HepG2 (cell line): ENCODE measurements at regions not wholly inside any gene's neighbourhood (a gene's known extent, or its start where the extent isn't known, plus 50 kb on each side); places are given as distances from the start of the nearest gene placed in this dataset.

Source experiments
- AHR ChIP-seq: IDR thresholded peaks from 2 replicates; pipeline ENCODE4 v1.6.1; 2018; ENCODE audit warnings: missing genetic modification reagents, missing compliant biosample characterization
- ARID2 ChIP-seq: sonication (generic); formaldehyde crosslinking; IDR thresholded peaks from 2 replicates; pipeline ENCODE4 v1.8.1; 2022; ENCODE audit warnings: mild to moderate bottlenecking, missing genetic modification reagents, borderline replicate concordance
- CENPX ChIP-seq: sonication (generic); formaldehyde crosslinking; IDR thresholded peaks from 2 replicates; pipeline ENCODE4 v1.9.0; 2021; ENCODE audit warnings: mild to moderate bottlenecking, missing genetic modification reagents, moderate library complexity
- DR1 ChIP-seq: sonication (generic); formaldehyde crosslinking; IDR thresholded peaks from 2 replicates; pipeline ENCODE4 v1.8.0; 2021; ENCODE audit warnings: mild to moderate bottlenecking, missing genetic modification reagents, inconsistent platforms
- GABPB1 ChIP-seq: IDR thresholded peaks from 2 replicates; pipeline ENCODE4 v1.6.1; 2016; ENCODE audit warnings: mild to moderate bottlenecking, missing genetic modification reagents, moderate library complexity, missing compliant biosample characterization
- HNRNPH1 ChIP-seq: fragments of 200-400 bp; formaldehyde crosslinking; optimal IDR thresholded peaks from 2 replicates; pipeline ENCODE3; 2017; ENCODE audit warnings: mild to moderate bottlenecking, low read depth, low read length
- KDM4B ChIP-seq: sonication (generic); formaldehyde crosslinking; IDR thresholded peaks from 2 replicates; pipeline ENCODE4 v1.4.0; 2020; ENCODE audit warnings: missing genetic modification reagents
- MEIS1 ChIP-seq: sonication (generic); formaldehyde crosslinking; IDR thresholded peaks from 2 replicates; pipeline ENCODE4 v1.9.0; 2021; ENCODE audit warnings: mild to moderate bottlenecking, missing genetic modification reagents, moderate library complexity, borderline replicate concordance
- MYC ChIP-seq: sonication (generic); formaldehyde crosslinking; IDR thresholded peaks from 2 replicates; pipeline ENCODE4 v1.9.0; 2021; ENCODE audit warnings: missing genetic modification reagents, borderline replicate concordance
- NKX3-1 ChIP-seq: sonication (generic); formaldehyde crosslinking; IDR thresholded peaks from 2 replicates; pipeline ENCODE4 v1.5.0; 2020; ENCODE audit warnings: missing genetic modification reagents
- PHF5A ChIP-seq: IDR thresholded peaks from one replicate; pipeline ENCODE4 v1.6.1; 2018; ENCODE audit warnings: low read depth, missing genetic modification reagents; ENCODE audit not compliant: unreplicated experiment
- REPIN1 ChIP-seq: sonication (generic); formaldehyde crosslinking; IDR thresholded peaks from 2 replicates; pipeline ENCODE4 v1.8.0; 2022; ENCODE audit warnings: missing genetic modification reagents, low read depth, mild to moderate bottlenecking, borderline replicate concordance
- RFX5 ChIP-seq: IDR thresholded peaks from 2 replicates; pipeline ENCODE4 v1.6.1; 2011; ENCODE audit warnings: low read depth, low read length, improper control_type of control experiment
- SIX1 ChIP-seq: sonication (generic); formaldehyde crosslinking; IDR thresholded peaks from 2 replicates; pipeline ENCODE4 v1.4.0; 2020; ENCODE audit warnings: missing genetic modification reagents, borderline replicate concordance
- SMARCC2 ChIP-seq: fragments of 450-650 bp; IDR thresholded peaks from 2 replicates; pipeline ENCODE4 v1.6.1; 2017; ENCODE audit warnings: antibody characterized with exemption, mild to moderate bottlenecking
- ZEB1 ChIP-seq: IDR thresholded peaks from 2 replicates; pipeline ENCODE4 v1.6.1; 2012; ENCODE audit warnings: mild to moderate bottlenecking, low read depth, inconsistent platforms; ENCODE audit not compliant: insufficient replicate concordance
- ZNF232 ChIP-seq: sonication (generic); formaldehyde crosslinking; IDR thresholded peaks from 2 replicates; pipeline ENCODE4 v1.4.0; 2020; ENCODE audit warnings: missing genetic modification reagents, borderline replicate concordance
- ZNF484 ChIP-seq: sonication (generic); formaldehyde crosslinking; IDR thresholded peaks from 2 replicates; pipeline ENCODE4 v1.5.1; 2020; ENCODE audit warnings: mild to moderate bottlenecking, low read depth, missing genetic modification reagents, borderline replicate concordance
- ZNF674 ChIP-seq: sonication (generic); formaldehyde crosslinking; IDR thresholded peaks from 2 replicates; pipeline ENCODE4 v1.5.0; 2020; ENCODE audit warnings: low read depth, mild to moderate bottlenecking, missing genetic modification reagents
- ZSCAN29 ChIP-seq: sonication (generic); formaldehyde crosslinking; conservative IDR thresholded peaks from 2 replicates; pipeline ENCODE4 v1.4.0; 2020; ENCODE audit warnings: mild to moderate bottlenecking, missing genetic modification reagents
- TF ChIP-seq, protein P1 (sequence below): sonication (generic); formaldehyde crosslinking; IDR thresholded peaks from 2 replicates; pipeline ENCODE4 v1.5.0; 2020; ENCODE audit warnings: missing genetic modification reagents, mild to moderate bottlenecking, borderline replicate concordance
- TF ChIP-seq, protein P2 (sequence below): sonication (generic); formaldehyde crosslinking; IDR thresholded peaks from 2 replicates; pipeline ENCODE4 v1.4.0; 2020; ENCODE audit warnings: missing genetic modification reagents
- TF ChIP-seq, protein P3 (sequence below): sonication (generic); formaldehyde crosslinking; IDR thresholded peaks from 2 replicates; pipeline ENCODE4 v1.4.0; 2020; ENCODE audit warnings: missing genetic modification reagents
- TF ChIP-seq, protein P4 (sequence below): sonication (generic); formaldehyde crosslinking; IDR thresholded peaks from 2 replicates; pipeline ENCODE4 v1.8.0; 2022; ENCODE audit warnings: mild to moderate bottlenecking, missing genetic modification reagents, borderline replicate concordance

DNA sequence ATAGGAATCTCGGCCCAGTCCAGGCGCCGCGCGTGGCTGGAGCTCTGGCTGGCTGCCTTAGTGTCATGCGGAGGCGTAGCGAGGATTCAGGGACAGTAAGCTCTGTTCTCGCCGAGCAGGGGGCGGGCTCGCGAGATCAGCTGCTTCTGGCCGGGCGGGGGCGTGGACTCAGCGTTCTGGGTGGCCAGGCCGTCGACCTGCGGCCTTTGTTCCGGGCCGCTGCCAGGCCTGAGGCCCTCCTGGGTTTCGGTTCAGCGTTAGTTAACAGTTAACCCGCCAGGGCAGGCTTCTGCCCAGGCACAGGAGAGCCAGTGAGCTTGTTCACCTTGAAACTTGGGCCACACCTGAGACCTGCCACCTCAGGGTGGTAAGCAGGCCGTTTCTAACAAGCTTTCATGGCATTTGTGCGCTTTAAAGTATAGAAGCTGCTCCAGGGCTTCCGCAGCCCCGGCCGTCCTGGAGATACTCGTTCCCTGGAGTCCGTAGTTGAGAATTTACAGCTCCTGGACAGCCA lies 332.2 kb upstream of the SGCG start (continued):
- TF ChIP-seq, protein P1, sequence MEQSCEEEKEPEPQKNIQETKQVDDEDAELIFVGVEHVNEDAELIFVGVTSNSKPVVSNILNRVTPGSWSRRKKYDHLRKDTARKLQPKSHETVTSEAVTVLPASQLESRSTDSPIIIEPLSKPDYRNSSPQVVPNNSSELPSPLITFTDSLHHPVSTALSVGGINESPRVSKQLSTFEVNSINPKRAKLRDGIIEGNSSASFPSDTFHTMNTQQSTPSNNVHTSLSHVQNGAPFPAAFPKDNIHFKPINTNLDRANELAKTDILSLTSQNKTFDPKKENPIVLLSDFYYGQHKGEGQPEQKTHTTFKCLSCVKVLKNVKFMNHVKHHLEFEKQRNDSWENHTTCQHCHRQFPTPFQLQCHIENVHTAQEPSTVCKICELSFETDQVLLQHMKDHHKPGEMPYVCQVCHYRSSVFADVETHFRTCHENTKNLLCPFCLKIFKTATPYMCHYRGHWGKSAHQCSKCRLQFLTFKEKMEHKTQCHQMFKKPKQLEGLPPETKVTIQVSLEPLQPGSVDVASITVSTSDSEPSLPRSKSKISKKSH (CRISPR knock-in tag): 0 out of 2 replicates have a peak, but pooled peaks have one; percentile 33
- TF ChIP-seq ZEB1 (no peak), RFX5 (no peak), GABPB1 (peak; percentile 82; the same call in 1 of the 2 replicates), CENPX (CRISPR knock-in tag) (no peak), DR1 (CRISPR knock-in tag) (no peak), MYC (peak; percentile 39; the same call in 1 of the 2 replicates), ZNF484 (no peak), KDM4B (CRISPR knock-in tag) (no peak), HNRNPH1 (no peak), AHR (CRISPR knock-in tag) (no peak), ARID2 (CRISPR knock-in tag) (no peak), ZNF674 (CRISPR knock-in tag) (no peak), NKX3-1 (CRISPR knock-in tag) (no peak), ZSCAN29 (CRISPR knock-in tag) (no peak), MEIS1 (CRISPR knock-in tag) (no peak), PHF5A (CRISPR knock-in tag) (no peak), SMARCC2 (no peak), ZNF232 (peak; percentile 70; the same call in 1 of the 2 replicates), REPIN1 (CRISPR knock-in tag) (no peak), SIX1 (CRISPR knock-in tag) (no peak)
- TF ChIP-seq, protein P2, sequence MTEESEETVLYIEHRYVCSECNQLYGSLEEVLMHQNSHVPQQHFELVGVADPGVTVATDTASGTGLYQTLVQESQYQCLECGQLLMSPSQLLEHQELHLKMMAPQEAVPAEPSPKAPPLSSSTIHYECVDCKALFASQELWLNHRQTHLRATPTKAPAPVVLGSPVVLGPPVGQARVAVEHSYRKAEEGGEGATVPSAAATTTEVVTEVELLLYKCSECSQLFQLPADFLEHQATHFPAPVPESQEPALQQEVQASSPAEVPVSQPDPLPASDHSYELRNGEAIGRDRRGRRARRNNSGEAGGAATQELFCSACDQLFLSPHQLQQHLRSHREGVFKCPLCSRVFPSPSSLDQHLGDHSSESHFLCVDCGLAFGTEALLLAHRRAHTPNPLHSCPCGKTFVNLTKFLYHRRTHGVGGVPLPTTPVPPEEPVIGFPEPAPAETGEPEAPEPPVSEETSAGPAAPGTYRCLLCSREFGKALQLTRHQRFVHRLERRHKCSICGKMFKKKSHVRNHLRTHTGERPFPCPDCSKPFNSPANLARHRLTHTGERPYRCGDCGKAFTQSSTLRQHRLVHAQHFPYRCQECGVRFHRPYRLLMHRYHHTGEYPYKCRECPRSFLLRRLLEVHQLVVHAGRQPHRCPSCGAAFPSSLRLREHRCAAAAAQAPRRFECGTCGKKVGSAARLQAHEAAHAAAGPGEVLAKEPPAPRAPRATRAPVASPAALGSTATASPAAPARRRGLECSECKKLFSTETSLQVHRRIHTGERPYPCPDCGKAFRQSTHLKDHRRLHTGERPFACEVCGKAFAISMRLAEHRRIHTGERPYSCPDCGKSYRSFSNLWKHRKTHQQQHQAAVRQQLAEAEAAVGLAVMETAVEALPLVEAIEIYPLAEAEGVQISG (CRISPR knock-in tag): no peak; the same call in 1 of the 2 replicates
- TF ChIP-seq, protein P3, sequence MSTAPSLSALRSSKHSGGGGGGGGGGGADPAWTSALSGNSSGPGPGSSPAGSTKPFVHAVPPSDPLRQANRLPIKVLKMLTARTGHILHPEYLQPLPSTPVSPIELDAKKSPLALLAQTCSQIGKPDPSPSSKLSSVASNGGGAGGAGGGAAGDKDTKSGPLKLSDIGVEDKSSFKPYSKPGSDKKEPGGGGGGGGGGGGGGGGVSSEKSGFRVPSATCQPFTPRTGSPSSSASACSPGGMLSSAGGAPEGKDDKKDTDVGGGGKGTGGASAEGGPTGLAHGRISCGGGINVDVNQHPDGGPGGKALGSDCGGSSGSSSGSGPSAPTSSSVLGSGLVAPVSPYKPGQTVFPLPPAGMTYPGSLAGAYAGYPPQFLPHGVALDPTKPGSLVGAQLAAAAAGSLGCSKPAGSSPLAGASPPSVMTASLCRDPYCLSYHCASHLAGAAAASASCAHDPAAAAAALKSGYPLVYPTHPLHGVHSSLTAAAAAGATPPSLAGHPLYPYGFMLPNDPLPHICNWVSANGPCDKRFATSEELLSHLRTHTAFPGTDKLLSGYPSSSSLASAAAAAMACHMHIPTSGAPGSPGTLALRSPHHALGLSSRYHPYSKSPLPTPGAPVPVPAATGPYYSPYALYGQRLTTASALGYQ: no peak
- TF ChIP-seq, protein P4, sequence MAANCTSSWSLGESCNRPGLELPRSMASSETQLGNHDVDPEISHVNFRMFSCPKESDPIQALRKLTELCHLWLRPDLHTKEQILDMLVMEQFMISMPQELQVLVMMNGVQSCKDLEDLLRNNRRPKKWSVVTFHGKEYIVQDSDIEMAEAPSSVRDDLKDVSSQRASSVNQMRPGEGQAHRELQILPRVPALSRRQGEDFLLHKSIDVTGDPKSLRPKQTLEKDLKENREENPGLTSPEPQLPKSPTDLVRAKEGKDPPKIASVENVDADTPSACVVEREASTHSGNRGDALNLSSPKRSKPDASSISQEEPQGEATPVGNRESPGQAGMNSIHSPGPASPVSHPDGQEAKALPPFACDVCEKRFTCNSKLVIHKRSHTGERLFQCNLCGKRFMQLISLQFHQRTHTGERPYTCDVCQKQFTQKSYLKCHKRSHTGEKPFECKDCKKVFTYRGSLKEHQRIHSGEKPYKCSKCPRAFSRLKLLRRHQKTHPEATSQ (CRISPR knock-in tag): peak; percentile 48; the same call in 1 of the 2 replicates
